GM18511 (cell line): ENCODE measurements at regions not wholly inside any gene's neighbourhood (a gene's known extent, or its start where the extent isn't known, plus 50 kb on each side); places are given as distances from the start of the nearest gene placed in this dataset.

Source experiments
- ATAC-seq: cut with Tn5 transposase; IDR thresholded peaks from one replicate; pipeline ENCODE4 v1.9.1; 2021; ENCODE audit warnings: mild to moderate bottlenecking, moderate library complexity; ENCODE audit not compliant: unreplicated experiment

DNA sequence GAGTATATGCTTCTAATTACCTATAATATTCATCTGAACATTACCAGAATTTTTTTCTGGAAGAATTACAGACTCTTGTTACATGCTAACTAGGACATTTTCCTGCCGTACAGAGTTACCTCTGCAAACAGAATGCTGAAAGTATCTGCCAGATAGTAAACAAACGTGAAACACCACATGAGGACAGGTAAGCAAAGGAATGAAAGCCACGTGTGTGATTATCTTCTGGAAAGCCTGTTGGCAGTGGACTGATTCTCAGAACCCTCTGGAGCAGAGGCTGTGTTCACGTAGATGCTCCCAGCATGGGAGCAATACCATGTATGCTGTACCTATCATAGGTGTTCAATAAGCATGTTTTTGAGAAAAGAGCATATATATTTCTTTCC is 472.6 kb downstream of the ENC1 start:
- no peak for ATAC-seq

DNA sequence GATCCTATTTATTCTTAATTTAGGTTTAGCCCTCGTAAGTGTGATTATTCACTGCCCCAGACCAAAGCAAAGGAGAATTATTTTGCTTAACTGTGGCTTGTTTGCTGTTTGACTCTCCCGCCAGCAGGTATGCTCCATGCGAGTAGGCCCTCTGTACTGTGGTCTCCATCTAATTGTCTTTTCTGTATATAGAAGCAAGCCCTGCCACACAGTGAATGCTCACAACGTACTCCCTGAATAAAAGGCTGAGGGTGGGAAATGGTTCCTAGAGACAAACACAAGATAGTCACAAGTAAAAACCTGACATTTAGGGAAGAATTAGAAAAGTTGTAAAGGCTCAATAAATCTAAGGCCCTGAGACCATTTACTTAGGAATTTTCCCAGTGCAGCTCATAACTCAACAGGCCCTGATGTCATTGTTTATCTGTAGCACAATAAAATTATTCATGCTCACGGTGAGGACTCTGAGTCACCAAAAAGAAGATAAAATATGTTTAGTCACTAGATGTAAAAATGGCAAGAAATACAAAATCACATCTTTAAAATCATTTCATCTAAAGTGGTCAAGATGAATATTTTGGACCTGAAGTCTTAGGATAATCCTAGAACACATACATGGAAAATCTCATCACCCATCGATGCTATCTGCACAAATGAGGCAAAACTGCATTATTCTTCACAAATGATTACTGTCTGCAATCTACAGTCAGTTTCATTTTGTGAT is 473.2 kb downstream of the ENC1 start:
- no peak for ATAC-seq

GRCh38 chr5:74166064-74166463 is 474.5 kb downstream of the ENC1 start:
- no peak for ATAC-seq

GRCh38 chr5:74164725-74165235 is 475.7 kb downstream of the ENC1 start:
- no peak for ATAC-seq

GRCh38 chr5:74162524-74162923 is 478.0 kb downstream of the ENC1 start:
- ATAC-seq, result no peak

GRCh38 chr5:74161170-74161569 is 479.4 kb downstream of the ENC1 start:
- ATAC-seq, result no peak

DNA sequence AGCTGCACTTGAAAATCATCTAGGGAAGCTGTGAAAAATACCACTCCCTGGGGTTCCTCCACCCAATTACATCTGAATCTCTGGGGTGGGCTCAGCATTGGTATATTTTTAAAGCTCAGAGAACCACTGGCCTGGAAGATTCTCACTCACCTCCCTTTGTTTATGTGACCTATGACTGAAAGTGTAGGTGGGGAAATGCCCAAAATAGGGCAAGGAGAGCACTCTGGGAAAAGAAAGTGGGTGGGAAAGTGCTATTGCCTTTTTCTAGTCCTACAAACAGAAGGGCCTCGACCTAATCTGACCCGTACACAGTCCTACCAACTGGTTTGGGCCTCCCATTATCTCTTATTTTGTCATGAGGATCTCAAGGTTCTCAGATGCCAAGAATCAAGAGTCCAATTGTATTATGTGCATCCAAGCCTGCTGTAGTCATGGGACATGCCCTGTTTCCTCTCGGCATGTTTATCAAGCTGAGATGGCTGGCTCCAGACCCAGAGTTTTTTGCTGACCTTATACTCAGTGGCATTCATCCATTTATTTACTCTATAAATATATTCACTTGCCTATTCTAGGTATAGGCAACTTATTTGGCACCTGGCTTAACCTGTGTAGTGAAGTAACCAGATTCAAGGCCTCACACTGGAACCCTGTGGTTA is 483.7 kb downstream of the ENC1 start:
- ATAC-seq, result no peak

DNA sequence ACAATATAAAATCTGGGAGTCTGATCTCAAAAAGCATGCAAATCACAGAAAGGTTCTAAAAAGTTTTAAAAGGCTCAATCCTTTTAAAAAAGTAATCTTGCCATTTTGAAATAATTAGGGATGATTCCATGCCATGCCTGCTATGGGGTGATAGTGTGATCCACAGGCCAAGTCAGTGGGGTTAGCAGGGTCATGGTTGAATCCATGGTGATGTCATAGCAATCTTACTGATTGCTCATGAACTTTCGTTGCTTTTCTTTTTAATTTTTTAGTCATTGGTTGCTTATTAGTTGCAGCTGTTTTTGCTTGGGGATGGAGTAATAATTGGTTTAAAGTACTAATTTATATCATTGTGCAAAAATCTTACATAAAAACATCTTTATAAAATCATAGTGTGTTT is 485.0 kb downstream of the ENC1 start:
- no peak for ATAC-seq

- ATAC-seq, result no peak
Observed at GRCh38 chr5:74154526-74154925, 486.0 kb downstream of the ENC1 start.

- no peak for ATAC-seq
Observed at GRCh38 chr5:74153255-74153790, 487.2 kb downstream of the ENC1 start.

DNA sequence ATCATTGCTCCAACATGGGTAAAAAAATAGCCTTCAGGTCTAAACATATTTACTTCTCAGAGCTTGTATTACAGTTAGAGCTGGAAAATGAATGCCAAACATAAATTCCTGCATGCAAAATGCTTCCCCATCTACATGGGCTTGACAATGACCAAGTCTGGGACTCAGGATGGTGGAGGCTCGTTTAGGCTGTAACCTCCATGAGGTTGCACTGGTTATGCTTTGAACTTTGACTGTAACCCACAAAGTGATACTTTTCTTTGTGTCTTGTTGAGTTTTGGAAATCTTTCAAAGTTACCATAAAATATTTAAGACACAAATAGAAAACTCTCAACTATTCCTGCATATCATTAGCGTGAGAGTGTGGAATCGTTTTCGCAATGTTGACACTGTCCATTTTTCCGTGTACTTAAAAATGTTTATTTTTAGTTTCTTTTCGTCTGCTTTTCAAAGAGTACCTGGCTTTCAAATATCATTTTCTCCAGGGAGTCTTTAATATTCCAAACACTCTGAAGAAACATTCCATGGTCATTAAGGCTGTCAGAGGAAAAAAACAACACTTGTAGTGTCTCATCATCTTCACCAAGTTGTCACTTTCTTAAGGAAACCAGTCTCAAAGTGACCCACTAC is 487.8 kb downstream of the ENC1 start:
- no peak for ATAC-seq

- no peak for ATAC-seq
Observed at GRCh38 chr5:74152136-74152535, 488.4 kb downstream of the ENC1 start.

GRCh38 chr5:74149395-74149794 is 491.1 kb downstream of the ENC1 start:
- no peak for ATAC-seq

GRCh38 chr5:74148321-74148720 is 492.2 kb downstream of the ENC1 start:
- ATAC-seq, result no peak

DNA sequence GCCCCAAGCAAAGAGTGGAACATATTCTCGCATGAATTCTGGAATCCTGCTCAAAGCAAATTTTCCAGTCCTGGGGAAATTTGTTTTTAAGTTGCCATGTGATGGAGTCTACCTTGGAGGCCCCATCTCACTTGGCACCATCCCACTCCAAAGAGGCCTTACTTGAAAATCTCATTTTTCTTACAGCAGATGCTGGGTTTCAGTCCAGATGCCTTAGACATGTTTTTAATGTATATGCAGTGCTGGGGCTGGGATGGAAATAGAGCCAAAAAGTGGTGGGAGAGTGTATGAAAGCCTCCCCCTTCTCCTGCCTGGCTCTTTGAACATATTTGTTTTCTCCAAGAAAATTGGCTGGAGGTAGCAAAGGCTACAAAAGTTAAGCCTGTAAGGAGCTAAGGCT is 493.7 kb downstream of the ENC1 start:
- ATAC-seq, result no peak

- ATAC-seq, result no peak
Observed at GRCh38 chr5:74145951-74146350, 494.6 kb downstream of the ENC1 start.

DNA sequence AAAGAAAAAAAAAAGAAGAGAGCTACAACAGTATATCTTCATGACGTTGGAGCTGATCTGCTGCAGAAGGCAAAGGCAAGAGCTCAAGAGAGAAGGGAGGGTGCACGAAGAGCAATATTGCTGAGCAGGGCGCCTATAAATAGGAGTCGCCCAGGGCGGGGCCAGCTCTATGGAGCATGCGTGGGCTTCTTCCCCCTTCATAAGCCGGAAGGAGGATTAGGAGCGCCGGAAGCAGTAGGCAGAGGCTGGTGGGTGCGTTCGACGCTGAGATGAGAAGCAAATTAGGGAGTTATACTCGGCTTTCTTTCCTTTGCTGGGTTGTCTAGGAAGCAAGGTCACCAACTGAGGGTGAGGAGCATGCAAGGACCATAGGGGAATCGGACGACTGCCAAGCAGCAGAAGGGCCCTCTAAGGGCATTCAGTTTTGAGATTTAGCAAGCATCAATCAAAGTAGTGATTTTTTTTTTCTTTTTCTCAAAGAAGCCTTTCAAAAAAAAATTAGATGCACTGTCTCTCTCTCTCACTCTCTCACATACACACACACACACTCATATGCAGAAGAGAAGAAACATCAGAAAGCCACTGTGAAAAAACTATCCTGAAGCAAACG is 496.7 kb downstream of the ENC1 start:
- ATAC-seq, result no peak

GRCh38 chr5:74143151-74143550 is 497.4 kb downstream of the ENC1 start:
- no peak for ATAC-seq

GRCh38 chr5:74141053-74141452 is 499.5 kb downstream of the ENC1 start:
- no peak for ATAC-seq

DNA sequence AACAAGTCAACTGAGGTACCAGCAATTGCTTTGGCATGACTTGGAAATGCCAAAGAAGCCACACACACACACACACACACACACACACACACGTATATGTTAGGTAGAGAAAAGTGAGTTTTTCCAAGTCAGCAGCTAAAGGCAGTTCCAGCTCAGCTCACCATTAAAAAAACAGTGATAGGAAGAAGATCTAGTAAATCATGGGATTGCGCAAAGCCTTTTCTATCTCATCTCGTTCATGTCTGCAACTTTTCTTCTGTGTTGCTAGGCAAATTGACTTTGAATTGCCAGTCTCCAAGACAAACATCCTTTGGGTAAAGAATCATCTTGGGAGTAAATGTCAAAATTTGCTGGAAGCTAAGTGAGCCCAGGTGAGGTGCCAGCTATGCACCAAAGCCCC is 500.1 kb downstream of the ENC1 start:
- ATAC-seq, result no peak

DNA sequence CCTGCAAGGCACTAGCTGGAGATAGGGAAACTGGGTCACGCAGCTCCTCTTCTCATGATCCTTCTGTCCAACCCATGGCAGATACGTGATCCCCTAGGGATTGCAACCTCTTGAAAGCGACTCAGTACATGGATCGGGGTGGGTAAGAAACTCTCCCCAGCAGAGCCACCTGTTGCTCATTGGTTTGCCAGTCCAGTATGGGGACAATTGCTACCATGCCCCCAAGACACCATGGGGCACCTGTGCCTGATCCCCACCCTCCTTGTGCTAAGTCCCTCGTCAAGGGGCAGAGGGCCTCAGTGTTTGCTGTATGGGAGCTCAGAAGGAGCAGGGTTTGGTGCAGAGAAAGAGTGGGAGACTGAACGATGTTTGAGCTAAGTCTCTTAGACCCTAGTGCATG is 500.9 kb downstream of the ENC1 start:
- ATAC-seq, result no peak
